ENCODE measurements at regions not wholly inside any gene's neighbourhood (a gene's known extent, or its start where the extent isn't known, plus 50 kb on each side); places are given as distances from the start of the nearest gene placed in this dataset.

DNA sequence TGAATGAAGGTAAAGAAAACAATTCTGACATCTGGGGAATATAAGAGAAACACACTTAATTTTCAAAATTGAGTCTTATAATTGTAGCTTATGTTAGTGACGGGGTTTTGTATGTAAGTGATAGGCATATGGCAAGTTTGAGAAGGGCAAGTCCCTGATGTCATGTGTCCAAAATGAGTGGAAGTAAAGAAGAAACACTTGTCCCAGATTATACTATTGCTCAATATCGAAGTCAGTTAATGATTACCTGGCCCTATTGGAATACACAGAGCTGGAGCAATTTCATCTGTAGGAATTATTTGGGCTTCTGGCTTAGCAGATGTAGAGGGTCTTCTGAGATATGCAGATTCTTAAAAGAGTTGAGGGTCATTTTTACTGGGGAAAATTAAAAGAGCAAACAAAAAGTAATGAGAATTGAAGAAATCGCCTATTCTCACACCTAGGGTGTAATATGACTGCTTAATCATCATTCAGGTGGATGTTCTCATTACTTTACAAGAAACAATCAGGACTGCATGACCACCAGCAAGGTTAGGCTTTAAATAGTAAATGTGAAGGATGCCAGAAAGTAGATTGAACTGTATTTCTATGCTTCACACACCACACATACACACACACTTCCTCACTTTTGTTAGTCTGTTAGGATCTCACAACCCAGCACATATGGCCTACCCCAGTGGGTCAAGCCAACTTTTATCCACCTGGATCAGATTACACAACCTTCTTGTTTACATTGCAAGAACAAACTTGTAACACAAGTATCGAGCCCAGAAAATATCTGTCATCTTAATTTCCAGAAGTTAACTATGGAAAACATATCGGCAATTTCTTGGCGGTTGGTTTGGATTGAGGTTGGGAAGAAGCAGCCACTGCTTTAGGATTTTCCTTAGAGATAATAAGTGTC, 183.3 kb upstream of the LRRC3B start:
- no peaks in the 10 kb centered on the region for H3K4me1 Mint-ChIP-seq
- TF ChIP-seq, protein P1, sequence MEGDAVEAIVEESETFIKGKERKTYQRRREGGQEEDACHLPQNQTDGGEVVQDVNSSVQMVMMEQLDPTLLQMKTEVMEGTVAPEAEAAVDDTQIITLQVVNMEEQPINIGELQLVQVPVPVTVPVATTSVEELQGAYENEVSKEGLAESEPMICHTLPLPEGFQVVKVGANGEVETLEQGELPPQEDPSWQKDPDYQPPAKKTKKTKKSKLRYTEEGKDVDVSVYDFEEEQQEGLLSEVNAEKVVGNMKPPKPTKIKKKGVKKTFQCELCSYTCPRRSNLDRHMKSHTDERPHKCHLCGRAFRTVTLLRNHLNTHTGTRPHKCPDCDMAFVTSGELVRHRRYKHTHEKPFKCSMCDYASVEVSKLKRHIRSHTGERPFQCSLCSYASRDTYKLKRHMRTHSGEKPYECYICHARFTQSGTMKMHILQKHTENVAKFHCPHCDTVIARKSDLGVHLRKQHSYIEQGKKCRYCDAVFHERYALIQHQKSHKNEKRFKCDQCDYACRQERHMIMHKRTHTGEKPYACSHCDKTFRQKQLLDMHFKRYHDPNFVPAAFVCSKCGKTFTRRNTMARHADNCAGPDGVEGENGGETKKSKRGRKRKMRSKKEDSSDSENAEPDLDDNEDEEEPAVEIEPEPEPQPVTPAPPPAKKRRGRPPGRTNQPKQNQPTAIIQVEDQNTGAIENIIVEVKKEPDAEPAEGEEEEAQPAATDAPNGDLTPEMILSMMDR (conservative IDR thresholded peaks at IDR 0.05), result no peak
- H3K27ac Mint-ChIP-seq (ENCODE audit: unreplicated experiment), result no peak overlapping the region
- no peaks in the 10 kb centered on the region for H3K36me3 Mint-ChIP-seq (ENCODE audit: low read depth)
- H3K4me3 Mint-ChIP-seq, result no peak overlapping the region
- no peak for DNase-seq (ENCODE audit: low read depth, low spot score)
- no peaks in the 10 kb centered on the region for H3K9me3 Mint-ChIP-seq
- no peaks in the 10 kb centered on the region for H3K27me3 Mint-ChIP-seq (ENCODE audit: low read depth)

DNA sequence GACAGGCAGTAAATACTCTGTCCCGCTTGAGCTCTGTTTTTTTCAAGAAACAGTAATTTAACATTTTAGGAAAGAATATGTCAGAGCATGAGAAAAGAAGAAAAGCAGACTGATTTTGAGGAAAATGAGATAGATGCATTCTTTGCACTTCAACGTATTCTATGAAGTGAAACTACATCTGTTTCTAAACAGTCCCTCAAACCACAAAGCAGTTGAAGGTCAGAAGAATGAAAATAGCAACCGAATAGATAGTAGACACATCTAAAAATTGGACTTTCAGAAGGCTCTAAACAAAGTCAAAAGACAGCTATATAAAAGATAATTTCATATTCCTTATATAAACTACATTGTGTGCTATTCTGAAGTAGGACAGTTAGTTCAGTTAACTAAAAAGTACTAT, 172.6 kb upstream of the LRRC3B start:
- TF ChIP-seq, protein P1 (conservative IDR thresholded peaks at IDR 0.05), result no peak
- Mint-ChIP-seq H3K27me3 (ENCODE audit: low read depth) (peaks cover 2% of the 10 kb centered on the region), H3K4me3 (no peak overlapping the region), H3K9me3 (no peaks in the 10 kb centered on the region), H3K27ac (ENCODE audit: unreplicated experiment) (no peak overlapping the region), H3K4me1 (no peaks in the 10 kb centered on the region), H3K36me3 (ENCODE audit: low read depth) (no peaks in the 10 kb centered on the region)
- no peak for DNase-seq (ENCODE audit: low read depth, low spot score)

DNA sequence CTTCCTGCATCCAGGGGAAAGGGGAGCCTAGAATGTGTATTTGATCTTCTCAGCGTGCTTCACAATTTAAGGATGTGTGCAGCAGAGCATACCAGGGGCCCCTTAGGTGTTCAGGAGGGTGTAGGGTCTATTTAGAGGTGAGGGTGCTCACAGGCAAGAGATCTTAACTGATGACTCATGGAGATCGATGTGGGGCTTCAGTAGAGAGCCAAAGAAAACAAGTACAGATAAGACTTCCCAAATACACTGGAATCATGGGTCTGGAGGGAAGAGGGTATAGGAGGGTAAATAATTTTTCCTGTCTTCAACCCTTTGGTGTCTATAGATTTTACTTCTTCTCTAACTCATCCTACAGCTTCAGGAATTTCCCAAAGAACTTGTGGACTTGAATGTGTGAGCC, 170.2 kb upstream of the LRRC3B start:
- Mint-ChIP-seq H3K9me3 (no peaks in the 10 kb centered on the region), H3K27me3 (ENCODE audit: low read depth) (peaks cover 2% of the 10 kb centered on the region), H3K27ac (ENCODE audit: unreplicated experiment) (no peak overlapping the region), H3K4me3 (no peak overlapping the region), H3K36me3 (ENCODE audit: low read depth) (no peaks in the 10 kb centered on the region), H3K4me1 (no peaks in the 10 kb centered on the region)
- TF ChIP-seq, protein P1 (conservative IDR thresholded peaks at IDR 0.05), result no peak
- DNase-seq (ENCODE audit: low read depth, low spot score), result no peak

DNA sequence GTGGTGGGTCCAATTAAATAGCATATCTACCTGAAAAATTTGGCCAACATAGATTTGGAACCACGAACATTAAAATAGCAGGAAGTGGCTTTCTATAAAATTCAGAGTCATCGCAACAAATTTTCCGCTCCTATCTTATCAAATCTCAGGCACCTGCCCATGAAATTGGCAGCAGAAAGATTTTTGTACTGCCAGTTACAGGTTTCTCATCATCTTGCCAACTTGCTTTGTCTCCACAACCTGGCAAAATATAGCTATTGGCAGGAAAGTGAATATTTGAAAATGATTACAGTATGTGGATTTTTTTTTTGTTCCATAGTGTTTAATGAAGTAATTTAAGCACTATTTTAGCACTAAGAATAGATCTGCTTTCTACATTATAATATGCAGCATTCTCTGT, 161.6 kb upstream of the LRRC3B start:
- Mint-ChIP-seq H3K9me3 (peaks cover 10% of the 10 kb centered on the region), H3K27ac (ENCODE audit: unreplicated experiment) (no peak overlapping the region), H3K36me3 (ENCODE audit: low read depth) (peaks cover 2% of the 10 kb centered on the region), H3K4me3 (no peak overlapping the region), H3K27me3 (ENCODE audit: low read depth) (no peaks in the 10 kb centered on the region), H3K4me1 (no peaks in the 10 kb centered on the region)
- TF ChIP-seq, protein P1 (conservative IDR thresholded peaks at IDR 0.05), result no peak
- DNase-seq (ENCODE audit: low read depth, low spot score), result no peak

DNA sequence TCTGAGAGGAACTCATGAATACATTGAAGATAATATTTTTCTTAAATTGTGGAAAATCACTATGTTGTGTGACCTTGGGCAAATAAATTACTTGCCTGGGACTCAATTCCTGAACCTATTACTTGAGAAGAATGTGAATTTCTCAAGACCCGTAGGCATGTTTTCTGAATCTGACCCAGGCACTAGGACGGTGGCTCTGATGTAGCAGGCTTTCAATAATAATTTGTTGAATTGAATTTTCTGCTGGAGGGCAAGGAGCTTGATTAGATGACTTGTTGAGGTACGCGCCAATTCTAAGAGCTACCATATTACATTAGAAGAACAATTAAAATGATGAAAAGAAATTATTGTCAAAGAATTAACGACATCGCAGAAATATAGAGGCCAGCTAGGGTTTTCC, 150.2 kb upstream of the LRRC3B start:
- Mint-ChIP-seq H3K27ac (ENCODE audit: unreplicated experiment) (no peak overlapping the region), H3K27me3 (ENCODE audit: low read depth) (no peaks in the 10 kb centered on the region), H3K4me1 (no peaks in the 10 kb centered on the region), H3K4me3 (no peak overlapping the region), H3K9me3 (peaks cover 20% of the 10 kb centered on the region), H3K36me3 (ENCODE audit: low read depth) (peaks cover 3% of the 10 kb centered on the region)
- TF ChIP-seq, protein P1 (conservative IDR thresholded peaks at IDR 0.05), result no peak
- no peak for DNase-seq (ENCODE audit: low read depth, low spot score)

All from neural crest cell (in vitro differentiated cells).